ENCODE measurements at regions not wholly inside any gene's neighbourhood (a gene's known extent, or its start where the extent isn't known, plus 50 kb on each side); places are given as distances from the start of the nearest gene placed in this dataset.
A peak's percentile ranks its signal among the peaks of the same experiment; 100 is the strongest.
"Not testable (repeated sequence)": the region's sequence is repeated elsewhere in the genome, so short reads cannot be mapped to it uniquely, and the experiment has no call there.

GRCh38 chr2:47283659-47284058, 85.5 kb upstream of the EPCAM start:
- Histone ChIP-seq H3K4me3 (ENCODE audit: low read length) (no peak overlapping the region), H3K27me3 (ENCODE audit: control insufficient read depth, insufficient read depth, low read length) (no peaks in the 10 kb centered on the region), H3K36me3 (ENCODE audit: control insufficient read depth, insufficient read depth, low read length) (no peaks in the 10 kb centered on the region), H3K4me1 (ENCODE audit: control insufficient read depth, insufficient read depth, low read length) (no peaks in the 10 kb centered on the region), H3K27ac (ENCODE audit: low read depth, low read length) (peak overlapping the region; percentile 3), H3K9ac (ENCODE audit: low read length) (no peak overlapping the region)

DNA sequence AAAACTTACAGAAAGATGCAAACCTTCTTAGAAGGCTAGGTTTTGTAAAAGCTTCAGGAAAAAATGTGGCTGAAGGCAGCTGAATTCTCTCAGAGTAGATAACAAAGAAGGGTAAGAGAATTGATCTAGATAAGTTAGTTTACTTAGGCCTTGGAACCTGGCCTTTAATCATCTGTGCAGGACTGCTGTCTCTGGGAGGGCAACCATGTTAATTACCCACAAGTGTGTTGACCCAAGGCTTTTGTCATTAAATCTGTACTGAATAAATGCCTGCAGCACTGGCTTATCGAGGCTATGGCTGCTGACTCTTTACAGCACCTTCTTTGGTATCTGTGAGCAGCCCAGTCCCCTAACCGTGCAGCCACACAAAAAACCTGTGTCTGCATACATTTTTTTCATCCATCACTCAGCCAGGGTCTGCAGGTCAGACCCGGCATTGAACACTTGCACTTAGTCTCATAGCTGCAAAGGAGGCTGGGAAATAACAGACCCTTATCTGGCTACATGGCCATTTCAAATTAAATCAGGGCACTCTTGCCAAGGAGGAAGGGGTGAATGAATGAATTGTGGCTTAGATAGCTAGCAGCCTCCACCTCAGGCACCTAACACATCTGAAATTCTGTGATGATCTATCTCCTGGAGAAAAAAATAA, 86.4 kb upstream of the EPCAM start:
- H3K36me3 ChIP-seq (ENCODE audit: control insufficient read depth, insufficient read depth, low read length) = no peaks in the 10 kb centered on the region
- H3K4me3 ChIP-seq (ENCODE audit: low read length) = no peak overlapping the region
- H3K27me3 ChIP-seq (ENCODE audit: control insufficient read depth, insufficient read depth, low read length) = no peaks in the 10 kb centered on the region
- no peaks in the 10 kb centered on the region for H3K4me1 ChIP-seq (ENCODE audit: control insufficient read depth, insufficient read depth, low read length)
- H3K9ac ChIP-seq (ENCODE audit: low read length) = no peak overlapping the region
- H3K27ac ChIP-seq (ENCODE audit: low read depth, low read length) = no peak overlapping the region

DNA sequence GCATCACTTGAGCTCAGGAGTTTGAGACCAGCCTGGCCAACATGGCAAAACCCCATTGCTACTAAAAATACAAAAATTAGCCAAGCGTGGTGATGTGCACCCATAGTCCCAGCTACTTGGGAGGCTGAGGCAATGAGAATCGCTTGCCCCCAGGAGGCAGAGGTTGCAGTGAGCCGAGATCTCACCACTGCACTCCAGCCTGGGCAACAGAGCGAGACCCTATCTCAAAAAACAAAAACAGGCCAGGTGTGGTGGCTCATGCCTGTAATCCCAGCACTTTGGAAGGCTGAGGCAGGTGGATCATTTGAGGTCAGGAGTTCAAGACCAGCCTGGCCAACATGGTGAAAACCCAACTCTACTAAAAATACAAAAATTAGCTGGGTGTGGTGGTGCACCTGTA, 89.6 kb upstream of the EPCAM start:
- H3K4me1 ChIP-seq (ENCODE audit: control insufficient read depth, insufficient read depth, low read length); H3K27ac ChIP-seq (ENCODE audit: low read depth, low read length); H3K27me3 ChIP-seq (ENCODE audit: control insufficient read depth, insufficient read depth, low read length); H3K36me3 ChIP-seq (ENCODE audit: control insufficient read depth, insufficient read depth, low read length); H3K4me3 ChIP-seq (ENCODE audit: low read length); H3K9ac ChIP-seq (ENCODE audit: low read length): not testable (repeated sequence)

DNA sequence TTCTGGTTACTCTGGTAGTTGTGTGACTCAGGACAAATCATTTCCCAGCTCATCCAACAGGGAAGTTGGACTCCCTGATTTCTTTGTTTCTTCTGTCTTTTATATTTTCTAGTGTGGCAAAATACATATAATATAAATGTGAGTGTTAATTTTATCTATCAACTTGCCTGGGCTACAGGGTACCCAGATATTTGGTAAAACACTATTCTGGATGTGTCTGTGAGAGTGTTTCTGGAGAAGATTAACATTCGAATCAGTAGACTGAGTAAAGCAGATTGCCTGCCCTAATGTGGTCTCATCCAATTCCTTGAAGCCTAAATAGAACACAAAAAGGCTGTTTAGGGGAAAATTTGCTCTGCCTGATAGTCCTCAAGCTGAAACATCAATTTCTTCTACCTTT, 91.1 kb upstream of the EPCAM start:
- H3K27ac ChIP-seq (ENCODE audit: low read depth, low read length) = no peak overlapping the region
- no peak overlapping the region for H3K9ac ChIP-seq (ENCODE audit: low read length)
- no peaks in the 10 kb centered on the region for H3K27me3 ChIP-seq (ENCODE audit: control insufficient read depth, insufficient read depth, low read length)
- no peaks in the 10 kb centered on the region for H3K36me3 ChIP-seq (ENCODE audit: control insufficient read depth, insufficient read depth, low read length)
- H3K4me1 ChIP-seq (ENCODE audit: control insufficient read depth, insufficient read depth, low read length) = peaks cover 6% of the 10 kb centered on the region
- H3K4me3 ChIP-seq (ENCODE audit: low read length) = no peak overlapping the region

DNA sequence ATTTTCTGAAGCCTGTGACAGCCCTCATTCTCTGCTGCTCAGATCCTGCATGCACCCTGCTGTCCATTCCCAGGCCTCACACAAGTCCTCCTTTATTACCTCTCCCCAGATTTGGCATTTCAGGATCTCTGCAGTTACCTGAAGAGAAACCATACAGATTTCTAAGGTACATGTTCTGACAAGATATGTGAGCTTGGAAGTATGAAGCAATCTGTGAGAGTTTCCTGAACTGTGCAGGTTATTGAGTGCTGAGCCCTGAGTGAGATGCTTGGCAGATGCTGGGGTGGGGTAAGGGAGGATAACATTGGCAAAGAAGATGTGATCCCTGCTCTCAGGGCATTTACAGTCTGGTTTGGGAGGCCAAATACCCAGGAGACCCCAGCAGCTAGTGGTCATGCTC, 91.9 kb upstream of the EPCAM start:
- Histone ChIP-seq H3K9ac (ENCODE audit: low read length) (no peak overlapping the region), H3K36me3 (ENCODE audit: control insufficient read depth, insufficient read depth, low read length) (no peaks in the 10 kb centered on the region), H3K4me3 (ENCODE audit: low read length) (no peak overlapping the region), H3K27me3 (ENCODE audit: control insufficient read depth, insufficient read depth, low read length) (no peaks in the 10 kb centered on the region), H3K4me1 (ENCODE audit: control insufficient read depth, insufficient read depth, low read length) (peaks cover 6% of the 10 kb centered on the region), H3K27ac (ENCODE audit: low read depth, low read length) (no peak overlapping the region)

- H3K27me3 ChIP-seq (ENCODE audit: control insufficient read depth, insufficient read depth, low read length) = no peaks in the 10 kb centered on the region
Observed at GRCh38 chr2:47276061-47276460, 93.0 kb upstream of the EPCAM start.

GRCh38 chr2:47274054-47274782, 94.9 kb upstream of the EPCAM start:
- Histone ChIP-seq H3K9ac (ENCODE audit: low read length) (no peak overlapping the region), H3K36me3 (ENCODE audit: control insufficient read depth, insufficient read depth, low read length) (no peaks in the 10 kb centered on the region), H3K4me3 (ENCODE audit: low read length) (no peak overlapping the region), H3K27ac (ENCODE audit: low read depth, low read length) (peak overlapping the region; percentile 83), H3K27me3 (ENCODE audit: control insufficient read depth, insufficient read depth, low read length) (no peaks in the 10 kb centered on the region), H3K4me1 (ENCODE audit: control insufficient read depth, insufficient read depth, low read length) (peaks cover 9% of the 10 kb centered on the region)

More at GRCh38 chr2:47276061-47276460, 93.0 kb upstream of the EPCAM start:
- no peaks in the 10 kb centered on the region for H3K36me3 ChIP-seq (ENCODE audit: control insufficient read depth, insufficient read depth, low read length)
- H3K27ac ChIP-seq (ENCODE audit: low read depth, low read length) = no peak overlapping the region
- no peak overlapping the region for H3K4me3 ChIP-seq (ENCODE audit: low read length)
- H3K9ac ChIP-seq (ENCODE audit: low read length) = no peak overlapping the region
- peaks cover 6% of the 10 kb centered on the region for H3K4me1 ChIP-seq (ENCODE audit: control insufficient read depth, insufficient read depth, low read length)

GRCh38 chr2:47272905-47273758, 96.0 kb upstream of the EPCAM start:
- H3K27me3 ChIP-seq (ENCODE audit: control insufficient read depth, insufficient read depth, low read length) = no peaks in the 10 kb centered on the region
- H3K4me3 ChIP-seq (ENCODE audit: low read length) = peak overlapping the region; percentile 59
- H3K4me1 ChIP-seq (ENCODE audit: control insufficient read depth, insufficient read depth, low read length) = peaks cover 9% of the 10 kb centered on the region
- no peak overlapping the region for H3K9ac ChIP-seq (ENCODE audit: low read length)
- no peaks in the 10 kb centered on the region for H3K36me3 ChIP-seq (ENCODE audit: control insufficient read depth, insufficient read depth, low read length)
- H3K27ac ChIP-seq (ENCODE audit: low read depth, low read length) = peak overlapping the region; percentile 83

- Histone ChIP-seq H3K27me3 (ENCODE audit: control insufficient read depth, insufficient read depth, low read length) (no peaks in the 10 kb centered on the region), H3K4me1 (ENCODE audit: control insufficient read depth, insufficient read depth, low read length) (peaks cover 9% of the 10 kb centered on the region), H3K27ac (ENCODE audit: low read depth, low read length) (no peak overlapping the region), H3K9ac (ENCODE audit: low read length) (no peak overlapping the region), H3K36me3 (ENCODE audit: control insufficient read depth, insufficient read depth, low read length) (no peaks in the 10 kb centered on the region), H3K4me3 (ENCODE audit: low read length) (peak overlapping the region; percentile 59)
Observed at GRCh38 chr2:47272031-47272864, 95.9 kb upstream of the CALM2 start.

- Histone ChIP-seq H3K9ac (ENCODE audit: low read length) (no peak overlapping the region), H3K4me3 (ENCODE audit: low read length) (peak overlapping the region; percentile 59), H3K27me3 (ENCODE audit: control insufficient read depth, insufficient read depth, low read length) (no peaks in the 10 kb centered on the region), H3K4me1 (ENCODE audit: control insufficient read depth, insufficient read depth, low read length) (peaks cover 9% of the 10 kb centered on the region), H3K36me3 (ENCODE audit: control insufficient read depth, insufficient read depth, low read length) (no peaks in the 10 kb centered on the region), H3K27ac (ENCODE audit: low read depth, low read length) (no peak overlapping the region)
Observed at GRCh38 chr2:47271054-47272000, 95.0 kb upstream of the CALM2 start.

GRCh38 chr2:47270421-47270820, 94.1 kb upstream of the CALM2 start:
- H3K27ac ChIP-seq (ENCODE audit: low read depth, low read length) = no peak overlapping the region
- peaks cover 9% of the 10 kb centered on the region for H3K4me1 ChIP-seq (ENCODE audit: control insufficient read depth, insufficient read depth, low read length)
- no peak overlapping the region for H3K4me3 ChIP-seq (ENCODE audit: low read length)
- no peaks in the 10 kb centered on the region for H3K27me3 ChIP-seq (ENCODE audit: control insufficient read depth, insufficient read depth, low read length)
- H3K36me3 ChIP-seq (ENCODE audit: control insufficient read depth, insufficient read depth, low read length) = no peaks in the 10 kb centered on the region
- no peak overlapping the region for H3K9ac ChIP-seq (ENCODE audit: low read length)
